Hematopoietic multipotent progenitor cell treated with erythropoietin and hydrocortisone succinate and interleukin-3 and kit ligand, for 17 days (in vitro differentiated cells): ENCODE measurements at regions not wholly inside any gene's neighbourhood (a gene's known extent, or its start where the extent isn't known, plus 50 kb on each side); places are given as distances from the start of the nearest gene placed in this dataset.
"Not testable (repeated sequence)": the region's sequence is repeated elsewhere in the genome, so short reads cannot be mapped to it uniquely, and the experiment has no call there.

Experiments used
- DNase-seq: peaks from one replicate; pipeline ENCODE4 v3.0.0-alpha.2; 2015; ENCODE audit warnings: low spot score

- DNase-seq: peak; percentile 94
Measured at GRCh38 chr14:106417224-106418049, 891.1 kb downstream of the TMEM121 start.

GRCh38 chr14:106419376-106419965 is 893.1 kb downstream of the TMEM121 start:
- DNase-seq: no peak

DNA sequence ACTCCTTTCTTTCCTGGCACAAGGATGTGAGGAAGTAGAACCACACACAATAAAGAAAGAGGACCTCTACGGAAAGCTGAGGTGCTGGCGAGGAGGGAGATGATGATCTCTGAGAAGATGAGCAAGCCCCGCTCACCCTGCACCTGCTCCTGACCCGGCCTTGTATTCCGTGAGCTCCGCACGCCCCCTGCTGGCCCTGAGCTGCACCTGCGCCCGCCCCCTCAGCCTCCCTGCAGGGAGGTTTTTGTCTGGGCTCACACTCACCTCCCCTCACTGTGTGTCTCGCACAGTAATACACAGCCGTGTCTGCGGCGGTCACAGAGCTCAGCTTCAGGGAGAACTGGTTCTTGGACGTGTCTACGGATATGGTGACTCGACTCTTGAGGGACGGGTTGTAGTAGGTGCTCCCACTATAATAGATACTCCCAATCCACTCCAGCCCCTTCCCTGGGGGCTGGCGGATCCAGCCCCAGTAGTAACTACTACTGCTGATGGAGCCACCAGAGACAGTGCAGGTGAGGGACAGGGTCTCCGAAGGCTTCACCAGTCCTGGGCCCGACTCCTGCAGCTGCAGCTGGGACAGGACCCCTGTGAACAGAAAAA is 895.1 kb downstream of the TMEM121 start:
- DNase-seq: peak; percentile 46

GRCh38 chr14:106422066-106422465 is 895.7 kb downstream of the TMEM121 start:
- DNase-seq: no peak

GRCh38 chr14:106425150-106425549 is 898.8 kb downstream of the TMEM121 start:
- not testable (repeated sequence) for DNase-seq

GRCh38 chr14:106436310-106436905 is 910.0 kb downstream of the TMEM121 start:
- peak; percentile 55 for DNase-seq

GRCh38 chr14:106442857-106443256 is 916.5 kb downstream of the TMEM121 start:
- no peak for DNase-seq

GRCh38 chr14:106455026-106455425 is 928.6 kb downstream of the TMEM121 start:
- no peak for DNase-seq

GRCh38 chr14:106459971-106460730 is 933.8 kb downstream of the TMEM121 start:
- peak; percentile 53 for DNase-seq

DNA sequence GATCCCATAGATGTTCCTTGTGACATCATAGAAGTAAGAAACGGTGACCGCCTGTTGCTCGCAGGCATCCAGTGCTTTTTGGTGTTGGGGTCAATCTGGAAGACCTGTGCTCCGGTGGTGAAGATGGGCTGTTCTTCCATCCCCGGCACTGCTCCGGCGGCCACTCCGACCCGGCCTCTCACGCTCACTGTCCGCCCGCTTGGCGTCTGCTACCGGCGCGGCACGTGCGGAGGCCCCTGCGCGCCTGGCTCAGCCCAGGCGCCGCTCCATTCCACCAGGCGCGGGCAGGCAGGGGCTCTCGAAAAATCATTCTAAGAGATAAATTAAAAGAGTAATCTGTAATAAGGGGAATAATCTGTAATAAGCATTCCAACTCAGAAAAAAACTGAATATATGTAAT is 934.5 kb downstream of the TMEM121 start:
- no peak for DNase-seq

DNA sequence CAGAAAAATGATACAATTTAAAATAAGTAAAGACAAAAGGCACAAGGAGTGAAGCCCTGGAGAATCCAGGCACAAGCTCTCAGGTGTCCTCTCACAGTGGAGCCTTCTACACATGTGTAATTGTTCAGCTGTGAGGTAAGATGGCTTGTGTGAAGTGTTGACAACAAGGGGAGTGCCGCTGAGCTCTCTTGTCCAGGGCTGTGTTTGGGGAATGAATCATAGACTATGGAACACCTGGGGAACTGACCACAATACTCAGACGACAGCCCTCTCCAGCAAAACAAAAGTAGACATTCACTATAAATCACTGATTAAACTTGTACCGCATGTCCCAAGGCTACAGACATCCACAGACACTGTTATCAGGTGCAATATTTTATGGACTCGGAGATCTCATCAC is 940.1 kb downstream of the TMEM121 start:
- not testable (repeated sequence) for DNase-seq

GRCh38 chr14:106468869-106469268 is 942.5 kb downstream of the TMEM121 start:
- not testable (repeated sequence) for DNase-seq

- not testable (repeated sequence) for DNase-seq
Measured at GRCh38 chr14:106470028-106470427, 943.6 kb downstream of the TMEM121 start.

DNA sequence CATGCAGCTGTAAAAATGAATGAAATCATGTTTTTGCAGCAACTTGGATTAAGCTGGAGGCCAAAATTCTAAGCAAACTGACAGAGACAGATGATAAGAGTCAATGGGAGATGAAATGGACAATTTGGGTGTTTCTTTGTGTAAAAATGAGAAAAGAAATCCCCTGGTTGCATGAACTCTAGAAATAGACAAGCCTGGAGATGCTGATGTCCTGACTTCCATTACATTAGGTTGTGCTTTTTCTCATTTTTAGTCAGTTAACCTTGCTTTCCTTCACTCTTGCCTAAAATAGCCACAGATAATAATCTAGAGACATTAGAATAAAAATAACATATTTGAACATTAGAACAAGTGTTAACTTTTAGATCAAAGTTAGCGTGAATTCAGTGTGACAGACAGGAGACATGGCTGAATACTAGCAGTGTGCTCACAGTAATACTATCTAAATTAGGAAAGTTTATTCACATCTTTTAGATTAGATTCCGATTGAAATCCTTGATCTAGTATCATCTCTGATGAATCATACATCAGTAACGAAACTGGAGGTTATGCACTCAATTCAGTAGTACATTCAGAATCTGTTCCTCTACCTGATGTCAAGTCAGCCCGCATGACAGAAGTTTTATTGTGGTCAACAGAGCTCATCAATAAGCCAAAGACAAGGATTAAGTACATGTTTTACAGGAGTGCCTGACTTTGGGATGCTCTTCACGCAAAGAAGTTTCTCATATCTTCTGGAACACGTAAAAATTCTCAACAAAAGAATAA is 948.1 kb downstream of the TMEM121 start:
- DNase-seq: not testable (repeated sequence)

DNA sequence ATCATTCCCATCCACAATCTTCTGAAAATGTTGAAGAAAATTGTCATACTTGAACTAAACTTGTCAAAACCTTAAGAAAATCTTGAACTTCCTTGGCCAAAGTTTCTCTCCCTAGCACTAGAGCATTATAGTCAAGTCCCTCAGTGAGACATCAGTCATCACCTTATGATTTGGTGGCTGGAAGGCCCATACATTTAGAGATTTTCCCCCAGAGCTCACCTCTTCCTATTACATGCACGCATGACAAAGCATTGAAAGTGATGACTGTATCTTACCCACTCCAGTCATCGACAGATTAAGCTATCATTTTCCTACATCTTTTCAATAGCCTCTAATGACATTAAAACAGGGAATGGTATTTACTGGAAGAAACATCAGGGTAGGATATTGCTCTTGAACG is 948.8 kb downstream of the TMEM121 start:
- DNase-seq: not testable (repeated sequence)

- not testable (repeated sequence) for DNase-seq
Measured at GRCh38 chr14:106477600-106477999, 951.2 kb downstream of the TMEM121 start.

DNA sequence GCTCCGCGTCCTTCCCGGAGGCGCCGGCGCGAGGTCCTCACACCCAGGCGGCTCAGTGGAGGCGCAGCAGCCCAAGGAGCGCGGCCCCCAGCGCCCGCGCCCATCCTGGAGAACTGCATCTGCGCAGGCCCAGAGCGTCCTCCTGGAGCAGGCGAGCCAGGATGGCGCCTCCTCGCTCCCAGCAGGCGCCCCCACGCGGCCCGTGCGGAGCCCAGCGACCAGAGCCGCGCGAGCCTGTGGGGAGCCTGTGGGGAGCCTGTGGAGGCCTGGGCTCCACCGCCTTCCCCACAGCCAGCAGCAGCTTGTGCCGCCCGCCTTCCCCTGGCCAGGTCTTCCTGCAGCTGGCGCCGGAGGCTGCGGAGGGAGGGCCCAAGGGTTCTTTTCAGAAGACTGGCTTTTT is 953.9 kb downstream of the TMEM121 start:
- not testable (repeated sequence) for DNase-seq

- DNase-seq: not testable (repeated sequence)
Measured at GRCh38 chr14:106482213-106482612, 955.8 kb downstream of the TMEM121 start.

DNA sequence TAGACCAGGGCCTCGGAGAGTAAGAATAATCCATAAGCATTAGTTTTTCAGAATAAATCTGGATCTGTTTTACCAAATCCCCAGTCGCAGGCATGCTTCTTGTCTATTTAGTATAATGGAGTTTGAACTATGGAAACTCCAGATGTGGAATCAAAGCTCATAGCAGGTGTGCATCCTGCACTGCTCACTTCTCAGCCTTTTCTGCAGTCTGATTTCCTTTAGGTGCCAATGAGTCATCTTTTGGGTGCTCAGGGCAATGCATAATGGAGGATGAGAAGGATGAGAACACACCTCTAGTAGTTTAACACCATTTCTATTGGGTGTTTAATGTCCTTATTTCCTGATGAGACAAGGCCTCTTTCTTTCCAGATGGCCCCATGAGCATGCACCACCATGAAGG is 961.2 kb downstream of the TMEM121 start:
- no peak for DNase-seq

- DNase-seq: no peak
Measured at GRCh38 chr14:106488291-106488690, 961.9 kb downstream of the TMEM121 start.
